GM18907 (cell line): ENCODE measurements at regions not wholly inside any gene's neighbourhood (a gene's known extent, or its start where the extent isn't known, plus 50 kb on each side); places are given as distances from the start of the nearest gene placed in this dataset.

Experiments
- ATAC-seq: cut with Tn5 transposase; IDR thresholded peaks from one replicate; pipeline ENCODE4 v1.9.1; 2021; ENCODE audit warnings: mild to moderate bottlenecking, moderate library complexity; ENCODE audit not compliant: unreplicated experiment

- ATAC-seq = no peak
These were observed 207.3 kb upstream of the PABPC4L start for GRCh38 chr4:134408897-134409296.

GRCh38 chr4:134401798-134402197 lies 200.2 kb upstream of the PABPC4L start:
- no peak for ATAC-seq

- ATAC-seq = no peak
These were observed 192.0 kb upstream of the PABPC4L start for GRCh38 chr4:134393592-134393991.

- ATAC-seq = no peak
These were observed 188.7 kb upstream of the PABPC4L start for GRCh38 chr4:134390319-134390718.

GRCh38 chr4:134388351-134388750 lies 186.8 kb upstream of the PABPC4L start:
- no peak for ATAC-seq

- ATAC-seq = no peak
These were observed 181.1 kb upstream of the PABPC4L start for GRCh38 chr4:134382478-134383227.

- no peak for ATAC-seq
These were observed 174.2 kb upstream of the PABPC4L start for GRCh38 chr4:134375775-134376174.

GRCh38 chr4:134365852-134366251 lies 164.3 kb upstream of the PABPC4L start:
- no peak for ATAC-seq

- ATAC-seq = no peak
These were observed 163.3 kb upstream of the PABPC4L start for GRCh38 chr4:134364928-134365327.

- ATAC-seq = no peak
These were observed 143.7 kb upstream of the PABPC4L start for GRCh38 chr4:134345244-134345643.

- no peak for ATAC-seq
These were observed 142.1 kb upstream of the PABPC4L start for GRCh38 chr4:134343656-134344055.

GRCh38 chr4:134343081-134343480 lies 141.5 kb upstream of the PABPC4L start:
- ATAC-seq = no peak

- no peak for ATAC-seq
These were observed 136.0 kb upstream of the PABPC4L start for GRCh38 chr4:134337574-134337973.

- no peak for ATAC-seq
These were observed 127.2 kb upstream of the PABPC4L start for GRCh38 chr4:134328741-134329140.

GRCh38 chr4:134327274-134328122 lies 125.9 kb upstream of the PABPC4L start:
- ATAC-seq = no peak

- no peak for ATAC-seq
These were observed 125.3 kb upstream of the PABPC4L start for GRCh38 chr4:134326866-134327265.

GRCh38 chr4:134324179-134324578 lies 122.6 kb upstream of the PABPC4L start:
- ATAC-seq = no peak

- no peak for ATAC-seq
These were observed 118.5 kb upstream of the PABPC4L start for GRCh38 chr4:134320048-134320447.

- ATAC-seq = no peak
These were observed 112.0 kb upstream of the PABPC4L start for GRCh38 chr4:134313591-134313990.

GRCh38 chr4:134309715-134310114 lies 108.1 kb upstream of the PABPC4L start:
- ATAC-seq = no peak

- ATAC-seq = no peak
These were observed 107.3 kb upstream of the PABPC4L start for GRCh38 chr4:134308910-134309309.

GRCh38 chr4:134298313-134298712 lies 96.7 kb upstream of the PABPC4L start:
- no peak for ATAC-seq
